Upper lobe of left lung (tissue), 4 donors: ENCODE measurements at regions not wholly inside any gene's neighbourhood (a gene's known extent, or its start where the extent isn't known, plus 50 kb on each side); places are given as distances from the start of the nearest gene placed in this dataset.

Experiments
- EP300 ChIP-seq, 4 donors: sonication (generic); formaldehyde crosslinking; IDR thresholded peaks; one replicate each; pipeline ENCODE4 v1.5.1; 2017; ENCODE audit warnings: antibody characterized with exemption in 4 of 4, control low read depth in 2 of 4
- POLR2A ChIP-seq, 4 donors: fragments of 450-650 bp; IDR thresholded peaks; one replicate each; pipeline ENCODE4 v1.5.1; 2016 to 2017; ENCODE audit warnings: antibody characterized with exemption in 4 of 4, mild to moderate bottlenecking in 2 of 4
- POLR2AphosphoS5 ChIP-seq, 2 donors: sonication (generic); formaldehyde crosslinking; IDR thresholded peaks; one replicate each; pipeline ENCODE4 v1.5.1; 2017; ENCODE audit warnings: antibody characterized with exemption in 2 of 2
- TF ChIP-seq, protein P1 (sequence below), 6 experiments: fragments of 450-650 bp in 4 of 6; fragments of 200-600 bp in 2 of 6; sonication (generic) in 2 of 6; IDR thresholded peaks; one replicate each; pipeline ENCODE4 v1.5.1; 2016 to 2019; ENCODE audit warnings: antibody characterized with exemption in 6 of 6

DNA sequence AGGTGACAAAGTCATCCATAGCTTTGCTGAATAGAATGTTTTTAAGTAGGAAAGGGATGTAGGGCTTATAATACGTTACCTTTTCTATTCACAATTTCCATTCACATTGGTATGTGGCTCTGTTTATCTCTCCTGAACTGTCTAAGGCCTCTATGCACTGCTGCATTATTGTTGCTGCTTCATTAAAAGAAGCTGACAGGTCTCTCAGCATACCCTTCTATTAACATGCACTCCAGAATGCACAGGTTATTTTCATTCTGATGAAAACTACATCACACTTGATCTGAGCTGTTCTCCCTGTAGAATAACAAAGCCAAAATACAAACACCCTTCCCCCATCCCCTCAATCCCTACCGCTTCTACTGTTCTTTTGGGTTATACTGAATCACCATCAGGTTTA, 399.3 kb downstream of the TBC1D32 start:
- TF ChIP-seq EP300 (IDR thresholded peaks at IDR 0.05) (no peak), POLR2A (IDR thresholded peaks at IDR 0.05) (no peak), POLR2AphosphoS5 (IDR thresholded peaks at IDR 0.05) (no peak)
- TF ChIP-seq, protein P1, sequence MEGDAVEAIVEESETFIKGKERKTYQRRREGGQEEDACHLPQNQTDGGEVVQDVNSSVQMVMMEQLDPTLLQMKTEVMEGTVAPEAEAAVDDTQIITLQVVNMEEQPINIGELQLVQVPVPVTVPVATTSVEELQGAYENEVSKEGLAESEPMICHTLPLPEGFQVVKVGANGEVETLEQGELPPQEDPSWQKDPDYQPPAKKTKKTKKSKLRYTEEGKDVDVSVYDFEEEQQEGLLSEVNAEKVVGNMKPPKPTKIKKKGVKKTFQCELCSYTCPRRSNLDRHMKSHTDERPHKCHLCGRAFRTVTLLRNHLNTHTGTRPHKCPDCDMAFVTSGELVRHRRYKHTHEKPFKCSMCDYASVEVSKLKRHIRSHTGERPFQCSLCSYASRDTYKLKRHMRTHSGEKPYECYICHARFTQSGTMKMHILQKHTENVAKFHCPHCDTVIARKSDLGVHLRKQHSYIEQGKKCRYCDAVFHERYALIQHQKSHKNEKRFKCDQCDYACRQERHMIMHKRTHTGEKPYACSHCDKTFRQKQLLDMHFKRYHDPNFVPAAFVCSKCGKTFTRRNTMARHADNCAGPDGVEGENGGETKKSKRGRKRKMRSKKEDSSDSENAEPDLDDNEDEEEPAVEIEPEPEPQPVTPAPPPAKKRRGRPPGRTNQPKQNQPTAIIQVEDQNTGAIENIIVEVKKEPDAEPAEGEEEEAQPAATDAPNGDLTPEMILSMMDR (IDR thresholded peaks at IDR 0.05): no peak
